Fibroblast of mammary gland (primary cell): ENCODE measurements at regions not wholly inside any gene's neighbourhood (a gene's known extent, or its start where the extent isn't known, plus 50 kb on each side); places are given as distances from the start of the nearest gene placed in this dataset.
"Not testable (repeated sequence)": the region's sequence is repeated elsewhere in the genome, so short reads cannot be mapped to it uniquely, and the experiment has no call there.

Experiments used
- DNase-seq: peaks from one replicate; pipeline ENCODE4 v3.0.0-alpha.2; 2010; ENCODE audit warnings: low read depth
- H3K4me3 ChIP-seq: 2 replicates; pipeline ENCODE4 v1.5.1; 2011; ENCODE audit warnings: low read depth, mild to moderate bottlenecking, low read length, moderate library complexity; ENCODE audit not compliant: control insufficient read depth
- CTCF ChIP-seq: conservative IDR thresholded peaks from 2 replicates; pipeline ENCODE4 v1.5.1; 2011; ENCODE audit warnings: low read depth, low read length, inconsistent platforms; ENCODE audit not compliant: control insufficient read depth, insufficient read depth

GRCh38 chr13:67464154-67464553 is 234.0 kb upstream of the PCDH9 start:
- H3K4me3 ChIP-seq: no peak overlapping the region
- DNase-seq: no peak
- no peak for TF ChIP-seq CTCF

GRCh38 chr13:67462098-67462497 is 232.0 kb upstream of the PCDH9 start:
- no peak for DNase-seq
- TF ChIP-seq CTCF: no peak
- H3K4me3 ChIP-seq: no peak overlapping the region

GRCh38 chr13:67452526-67452925 is 222.4 kb upstream of the PCDH9 start:
- H3K4me3 ChIP-seq, DNase-seq: not testable (repeated sequence)

- no peak for TF ChIP-seq CTCF
- DNase-seq: no peak
- H3K4me3 ChIP-seq: no peak overlapping the region
These were observed 215.3 kb upstream of the PCDH9 start for GRCh38 chr13:67445436-67445835.

GRCh38 chr13:67443923-67444322 is 213.8 kb upstream of the PCDH9 start:
- no peak overlapping the region for H3K4me3 ChIP-seq
- TF ChIP-seq CTCF: no peak
- DNase-seq: no peak

GRCh38 chr13:67440236-67440975 is 210.3 kb upstream of the PCDH9 start:
- TF ChIP-seq CTCF: no peak

GRCh38 chr13:67439365-67439764 is 209.2 kb upstream of the PCDH9 start:
- no peak for DNase-seq
- no peak overlapping the region for H3K4me3 ChIP-seq
- no peak for TF ChIP-seq CTCF

More at GRCh38 chr13:67440236-67440975, 210.3 kb upstream of the PCDH9 start:
- H3K4me3 ChIP-seq: no peak overlapping the region
- DNase-seq: no peak
